Sigmoid colon (tissue), 6 donors: ENCODE measurements at regions not wholly inside any gene's neighbourhood (a gene's known extent, or its start where the extent isn't known, plus 50 kb on each side); places are given as distances from the start of the nearest gene placed in this dataset.

Source experiments
- DNase-seq: peaks from one replicate; pipeline ENCODE4 v3.0.0-alpha.2; 2019
- H3K27ac ChIP-seq, 4 donors: fragments of 200-600 bp; sonication (generic); one replicate each; pipeline ENCODE4 v1.5.1; 2016 to 2019; ENCODE audit warnings: mild to moderate bottlenecking in 1 of 4
- H3K27me3 ChIP-seq, 3 donors: fragments of 200-600 bp; sonication (generic); one replicate each; pipeline ENCODE4 v1.5.1; 2019; ENCODE audit warnings: mild to moderate bottlenecking in 1 of 3
- H3K36me3 ChIP-seq, 4 donors: fragments of 200-600 bp; sonication (generic); one replicate each; pipeline ENCODE4 v1.5.1; 2016 to 2019
- H3K4me1 ChIP-seq, 4 donors: fragments of 200-600 bp; sonication (generic); one replicate each; pipeline ENCODE4 v1.5.1; 2017 to 2019
- H3K4me3 ChIP-seq, 4 donors: fragments of 200-600 bp; sonication (generic); one replicate each; pipeline ENCODE4 v1.5.1; 2017 to 2019; ENCODE audit warnings: mild to moderate bottlenecking in 2 of 4, moderate library complexity in 1 of 4
- H3K9me3 ChIP-seq, 4 donors: fragments of 200-600 bp in 3 of 4; sonication (generic) in 3 of 4; one replicate each; pipeline versions ENCODE4 v1.5.1 to v1.6.1; 2013 to 2019
- EP300 ChIP-seq, 4 donors: sonication (generic); formaldehyde crosslinking; IDR thresholded peaks; one replicate each; pipeline ENCODE4 v1.6.1; 2017; ENCODE audit warnings: antibody characterized with exemption in 4 of 4
- POLR2A ChIP-seq, 2 donors: fragments of 450-650 bp; IDR thresholded peaks; one replicate each; pipeline ENCODE4 v1.6.1; 2016; ENCODE audit warnings: antibody characterized with exemption in 2 of 2, mild to moderate bottlenecking in 2 of 2, moderate library complexity in 2 of 2
- POLR2AphosphoS5 ChIP-seq, 4 donors: sonication (generic); formaldehyde crosslinking; IDR thresholded peaks; one replicate each; pipeline ENCODE4 v1.6.1; 2017; ENCODE audit warnings: antibody characterized with exemption in 4 of 4
- WGBS, 2 donors: extraction: QIAGEN DNeasy Blood & Tissue Kit; methylation state at CpG; one replicate each; pipeline ENCODE4 v1.1.7; 2013; 5-methylcytosine and 5-hydroxymethylcytosine counted together
- intact Hi-C: fragments of 100-400 bp; cut with DNase I; formaldehyde crosslinking; loops from one replicate; pipeline ENCODE4 v1.15.1; 2023
- TF ChIP-seq, protein P1 (sequence below), 4 experiments: fragments of 450-650 bp in 3 of 4; fragments of 200-600 bp in 1 of 4; IDR thresholded peaks; one replicate each; pipeline ENCODE4 v1.5.1; 2016 to 2019; ENCODE audit warnings: antibody characterized with exemption in 4 of 4, mild to moderate bottlenecking in 3 of 4, moderate library complexity in 2 of 4
- donor health status: healthy with polysubstance abuse.
- donor health status: healthy.

DNA sequence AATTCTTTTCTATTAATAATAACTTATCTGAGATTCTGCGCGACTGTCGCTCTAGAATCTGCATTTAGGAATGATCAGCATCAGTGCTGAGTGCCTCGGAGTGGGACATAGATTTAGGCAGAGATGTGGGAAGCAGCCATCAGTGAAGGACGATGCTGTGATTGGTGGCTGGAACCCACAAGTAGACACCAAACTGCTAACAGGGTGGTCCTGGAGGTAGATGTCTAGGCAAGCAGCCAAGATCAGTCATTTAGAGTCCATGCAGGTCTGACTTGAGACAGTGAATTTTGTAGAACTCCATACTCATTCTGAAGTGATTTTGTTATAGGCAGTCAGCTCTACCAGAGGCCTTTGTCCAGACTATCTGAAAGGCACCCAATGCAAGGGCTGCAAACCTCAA lies 51.8 kb upstream of the LYST start:
- Histone ChIP-seq H3K9me3 (no peaks in the 10 kb centered on the region), H3K27ac (peak overlapping the region in 1 of 4 donors; percentile 78), H3K4me3 (no peak overlapping the region), H3K4me1 (peaks cover 0 to 23% (median 15%) of the 10 kb centered on the region in 4 donors), H3K27me3 (no peaks in the 10 kb centered on the region), H3K36me3 (no peaks in the 10 kb centered on the region)
- WGBS, 2 donors, result 88 to 96% methylated on average over 5 of the region's 5 CpGs
- no peak for DNase-seq
- intact Hi-C loops, result no loop called here
- TF ChIP-seq POLR2A (IDR thresholded peaks at IDR 0.05) (no peak), EP300 (IDR thresholded peaks at IDR 0.05) (no peak), POLR2AphosphoS5 (IDR thresholded peaks at IDR 0.05) (no peak)
- TF ChIP-seq, protein P1, sequence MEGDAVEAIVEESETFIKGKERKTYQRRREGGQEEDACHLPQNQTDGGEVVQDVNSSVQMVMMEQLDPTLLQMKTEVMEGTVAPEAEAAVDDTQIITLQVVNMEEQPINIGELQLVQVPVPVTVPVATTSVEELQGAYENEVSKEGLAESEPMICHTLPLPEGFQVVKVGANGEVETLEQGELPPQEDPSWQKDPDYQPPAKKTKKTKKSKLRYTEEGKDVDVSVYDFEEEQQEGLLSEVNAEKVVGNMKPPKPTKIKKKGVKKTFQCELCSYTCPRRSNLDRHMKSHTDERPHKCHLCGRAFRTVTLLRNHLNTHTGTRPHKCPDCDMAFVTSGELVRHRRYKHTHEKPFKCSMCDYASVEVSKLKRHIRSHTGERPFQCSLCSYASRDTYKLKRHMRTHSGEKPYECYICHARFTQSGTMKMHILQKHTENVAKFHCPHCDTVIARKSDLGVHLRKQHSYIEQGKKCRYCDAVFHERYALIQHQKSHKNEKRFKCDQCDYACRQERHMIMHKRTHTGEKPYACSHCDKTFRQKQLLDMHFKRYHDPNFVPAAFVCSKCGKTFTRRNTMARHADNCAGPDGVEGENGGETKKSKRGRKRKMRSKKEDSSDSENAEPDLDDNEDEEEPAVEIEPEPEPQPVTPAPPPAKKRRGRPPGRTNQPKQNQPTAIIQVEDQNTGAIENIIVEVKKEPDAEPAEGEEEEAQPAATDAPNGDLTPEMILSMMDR (IDR thresholded peaks at IDR 0.05), result no peak

DNA sequence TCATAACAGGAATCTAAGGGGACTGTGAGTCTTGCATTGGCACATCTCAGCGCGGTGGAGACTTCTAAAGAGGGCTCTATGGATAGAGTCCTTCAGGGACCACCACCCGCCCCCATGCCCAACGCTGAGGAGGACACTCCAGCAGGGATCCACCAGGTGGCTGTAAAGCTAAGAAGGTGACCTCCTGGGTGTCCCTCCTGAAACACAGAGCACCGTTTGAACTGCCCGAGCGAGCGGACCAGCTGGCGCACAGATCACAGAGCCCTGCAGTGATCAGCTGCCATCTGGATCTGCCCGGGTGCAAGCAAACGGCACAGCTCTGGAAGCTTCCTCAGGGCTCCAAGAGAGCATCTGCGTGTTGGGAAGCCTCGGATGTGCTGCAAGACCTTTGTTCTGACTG lies 51.3 kb upstream of the LYST start:
- Histone ChIP-seq H3K27me3 (no peaks in the 10 kb centered on the region), H3K4me3 (no peak overlapping the region), H3K9me3 (no peaks in the 10 kb centered on the region), H3K36me3 (no peaks in the 10 kb centered on the region), H3K27ac (peak overlapping the region; percentile 54 to 78 (median 64)), H3K4me1 (peaks cover 0 to 18% (median 11%) of the 10 kb centered on the region in 4 donors)
- TF ChIP-seq POLR2AphosphoS5 (IDR thresholded peaks at IDR 0.05) (no peak), EP300 (IDR thresholded peaks at IDR 0.05) (no peak)
- TF ChIP-seq, protein P1 (IDR thresholded peaks at IDR 0.05), result no peak
- intact Hi-C loops, result no loop called here
- 90 to 94% methylated on average over 13 of the region's 13 CpGs for WGBS, 2 donors
- DNase-seq, result peak; percentile 66

DNA sequence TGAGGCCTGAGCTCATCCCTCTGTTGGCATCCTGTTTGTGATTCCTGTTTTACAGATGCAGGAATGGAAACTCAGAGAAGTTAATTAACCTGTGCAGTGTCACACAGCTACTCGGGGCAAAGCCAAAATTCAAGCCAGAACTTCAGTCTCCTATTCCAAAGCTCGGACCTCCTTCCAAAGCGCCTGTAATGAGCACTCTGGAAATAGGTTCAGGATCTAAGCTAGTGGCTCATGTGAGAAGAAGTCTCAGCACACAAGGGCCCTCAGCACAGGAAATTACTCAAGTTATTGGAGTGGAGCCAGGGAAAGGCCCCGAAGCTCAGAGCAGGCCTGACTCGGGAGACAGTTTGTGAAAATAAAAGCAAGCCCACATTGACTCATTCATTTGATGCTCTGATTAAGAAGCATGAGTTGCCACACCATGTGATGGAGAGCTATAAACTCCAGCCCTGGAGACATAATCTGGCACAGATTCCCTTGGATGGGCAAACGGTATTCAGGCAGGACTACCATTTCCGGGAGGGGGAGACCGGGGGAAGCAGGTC lies 50.6 kb upstream of the LYST start:
- Histone ChIP-seq H3K9me3 (no peaks in the 10 kb centered on the region), H3K36me3 (no peaks in the 10 kb centered on the region), H3K27ac (peak overlapping the region; percentile 54 to 78 (median 64)), H3K4me3 (no peak overlapping the region), H3K27me3 (no peaks in the 10 kb centered on the region), H3K4me1 (peaks cover 0 to 17% (median 11%) of the 10 kb centered on the region in 4 donors)
- intact Hi-C loops, result no loop called here
- peak; percentile 91 for DNase-seq
- 32 to 43% methylated on average over 8 of the region's 8 CpGs for WGBS, 2 donors
- TF ChIP-seq EP300 (IDR thresholded peaks at IDR 0.05), result peak in 1 of 4 donors; percentile 69
- TF ChIP-seq POLR2AphosphoS5 (IDR thresholded peaks at IDR 0.05), result peak; percentile 53 to 82 (median 58)
- no peak for TF ChIP-seq POLR2A (IDR thresholded peaks at IDR 0.05)
